Stimulated activated CD4-positive, alpha-beta T cell treated with anti-CD3 and anti-CD28 coated beads, Interleukin-2, amount 100 ng/mL, for 48 hours (primary cell): ENCODE measurements at regions not wholly inside any gene's neighbourhood (a gene's known extent, or its start where the extent isn't known, plus 50 kb on each side); places are given as distances from the start of the nearest gene placed in this dataset.
"Not testable (repeated sequence)": the region's sequence is repeated elsewhere in the genome, so short reads cannot be mapped to it uniquely, and the experiment has no call there.

Experiments
- DNase-seq, 2 donors: peaks; one replicate each; pipeline ENCODE4 v3.0.0-alpha.2; 2020

DNA sequence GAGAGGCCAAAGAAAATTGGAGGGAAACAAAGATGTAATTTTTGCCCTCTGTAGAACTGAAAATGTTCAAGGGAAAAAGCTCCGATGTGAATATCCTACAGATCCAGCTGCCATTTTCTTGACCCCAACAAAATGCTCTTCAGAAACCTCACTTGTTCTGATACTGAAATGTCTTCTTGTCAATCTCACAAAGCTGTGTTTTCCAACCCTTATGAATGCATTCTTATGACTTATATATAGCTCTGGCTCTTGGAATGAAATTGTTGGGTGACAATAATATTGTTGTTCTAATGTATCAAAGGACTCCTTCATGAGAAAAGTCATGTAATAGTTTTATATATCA, 157.1 kb upstream of the TGFBR2 start:
- DNase-seq = no peak

DNA sequence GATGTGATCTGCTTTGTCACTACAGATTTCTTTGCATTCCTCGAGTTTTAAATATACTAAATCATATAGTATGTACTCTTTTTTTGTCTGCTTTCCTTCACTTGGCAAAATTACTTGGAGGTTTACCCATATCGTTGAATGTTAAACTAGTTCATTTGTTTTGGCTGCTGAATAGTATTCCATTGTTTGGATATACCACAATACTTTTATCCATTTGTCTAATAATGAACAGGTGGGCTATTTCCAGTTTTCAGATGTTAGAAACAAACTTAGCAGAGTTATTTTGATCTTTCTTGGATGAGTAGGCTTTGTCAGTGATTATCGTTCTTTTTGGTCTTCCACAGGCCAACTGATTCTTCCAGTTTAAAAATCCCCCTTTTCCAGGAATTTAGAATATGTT, 154.0 kb upstream of the TGFBR2 start:
- no peak for DNase-seq

DNA sequence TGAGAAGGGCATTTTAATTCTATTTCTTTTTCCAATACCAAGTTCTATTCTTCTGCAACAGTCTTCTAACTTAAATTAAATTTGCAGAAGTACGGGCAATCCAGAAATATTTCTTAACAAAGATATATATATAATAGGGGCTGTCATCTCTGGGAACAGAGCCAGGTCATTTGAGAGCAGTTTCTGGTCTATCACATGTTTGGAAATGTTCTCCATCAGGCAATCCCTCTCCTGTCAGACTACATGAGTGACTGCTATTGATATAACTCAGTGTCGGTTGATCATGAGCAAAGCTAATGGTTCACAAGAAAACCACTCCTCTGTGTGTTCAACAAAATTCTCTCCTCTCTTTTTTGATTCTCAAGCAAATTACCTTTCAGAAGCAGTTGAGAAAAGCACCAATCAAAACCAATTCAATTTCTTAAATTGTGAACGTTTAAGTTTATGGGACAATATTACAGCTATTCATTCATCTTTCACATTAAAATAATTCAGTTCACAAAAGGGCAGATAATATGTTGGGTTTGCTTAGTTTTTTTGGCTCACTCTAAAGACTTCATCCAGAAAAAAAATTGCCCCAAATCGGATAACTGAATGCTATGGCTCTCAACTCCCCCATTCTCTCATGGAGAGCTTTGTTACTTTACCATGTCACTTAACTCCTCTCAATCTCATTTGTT, 152.9 kb upstream of the TGFBR2 start:
- no peak for DNase-seq

DNA sequence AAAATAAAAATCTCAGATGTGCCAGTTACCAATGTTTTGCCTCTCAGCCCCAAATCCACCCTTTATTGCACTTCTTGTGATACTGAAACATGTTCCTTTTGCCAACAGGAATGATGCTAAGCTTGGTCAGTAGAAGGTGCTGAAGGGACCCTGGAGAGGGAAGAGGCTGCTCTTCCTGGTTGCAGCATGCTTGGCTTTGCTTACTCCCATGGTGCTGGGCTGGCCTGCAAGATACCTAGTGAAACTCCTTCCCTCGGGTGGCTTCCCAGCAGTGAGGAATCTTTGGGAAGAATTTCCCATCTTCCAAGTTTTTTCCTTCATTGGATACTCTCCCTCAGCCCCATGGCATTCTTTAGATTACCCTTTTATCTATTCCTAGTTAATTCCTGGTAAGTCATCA, 151.8 kb upstream of the TGFBR2 start:
- DNase-seq = no peak

DNA sequence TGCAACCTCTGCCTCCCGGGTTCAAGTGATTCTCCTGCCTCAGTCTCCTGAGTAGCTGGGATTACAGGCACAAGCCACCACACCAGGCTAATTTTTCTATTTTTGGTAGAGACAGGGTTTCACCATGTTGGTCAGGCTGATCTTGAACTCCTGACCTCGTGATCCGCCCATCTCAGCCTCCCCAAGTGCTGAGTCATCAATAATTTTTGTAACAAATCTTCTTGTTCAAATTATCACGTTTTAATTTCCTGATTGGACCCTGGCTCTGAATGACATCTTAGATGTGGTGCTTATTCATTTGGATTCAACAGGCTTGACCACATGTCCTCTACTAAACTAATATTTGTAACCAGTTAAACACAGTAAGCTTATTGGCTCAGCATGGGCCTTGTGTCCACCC, 151.3 kb upstream of the TGFBR2 start:
- not testable (repeated sequence) for DNase-seq

DNA sequence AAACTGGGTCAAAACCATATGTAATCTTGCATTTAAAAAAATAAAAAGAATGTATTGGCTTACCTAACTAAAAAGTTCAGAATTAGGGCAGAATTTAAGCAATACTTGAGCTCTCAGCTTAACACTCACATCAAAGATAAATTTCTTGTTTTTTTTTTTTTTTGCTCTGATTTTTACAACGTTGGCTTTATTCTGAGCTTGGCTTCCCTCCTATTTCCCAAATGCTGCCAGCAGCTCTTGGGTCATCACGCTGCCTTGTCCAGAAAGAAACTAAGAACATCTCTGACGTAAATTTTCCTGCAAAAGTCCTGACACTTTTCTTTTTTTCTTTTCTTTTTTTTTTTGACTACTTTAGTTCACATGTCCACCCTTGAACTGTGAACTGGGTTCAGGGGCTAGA, 150.6 kb upstream of the TGFBR2 start:
- no peak for DNase-seq

DNA sequence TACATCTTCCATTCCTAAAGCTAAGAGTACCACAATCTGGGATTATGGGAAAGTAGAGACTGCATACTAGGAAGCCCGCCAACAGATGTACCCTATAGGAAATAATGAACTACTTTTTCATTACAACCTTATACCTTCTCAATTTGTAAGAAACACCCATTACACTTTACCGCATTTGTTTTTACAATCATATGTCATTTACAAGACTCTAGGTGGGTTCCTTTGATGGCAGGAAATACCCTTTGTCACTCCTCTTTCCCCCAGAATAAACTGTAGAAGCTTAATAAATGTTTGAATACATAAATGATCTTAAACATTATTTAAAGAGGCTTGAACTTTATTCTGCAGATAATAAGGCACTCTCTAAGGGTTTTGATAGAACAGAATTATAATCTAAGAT, 150.1 kb upstream of the TGFBR2 start:
- no peak for DNase-seq

DNA sequence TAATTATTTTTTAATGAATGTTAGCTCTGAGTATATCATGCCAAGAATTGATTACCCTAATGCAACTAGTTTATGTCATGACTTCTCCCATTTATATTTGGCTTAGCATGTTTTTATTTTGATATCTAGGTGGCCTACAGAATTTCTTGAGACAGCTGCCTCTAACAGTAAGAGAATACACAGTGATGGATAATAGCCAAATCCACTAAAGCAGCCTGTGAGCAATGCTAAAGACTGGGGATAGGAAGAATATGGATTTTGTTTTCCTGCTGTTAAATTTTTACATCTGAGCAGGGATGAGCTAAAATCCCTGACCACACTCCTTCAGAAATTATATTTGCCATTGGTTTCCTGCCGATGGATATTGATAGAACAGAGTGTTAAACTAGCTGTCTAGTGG, 149.3 kb upstream of the TGFBR2 start:
- no peak for DNase-seq

DNA sequence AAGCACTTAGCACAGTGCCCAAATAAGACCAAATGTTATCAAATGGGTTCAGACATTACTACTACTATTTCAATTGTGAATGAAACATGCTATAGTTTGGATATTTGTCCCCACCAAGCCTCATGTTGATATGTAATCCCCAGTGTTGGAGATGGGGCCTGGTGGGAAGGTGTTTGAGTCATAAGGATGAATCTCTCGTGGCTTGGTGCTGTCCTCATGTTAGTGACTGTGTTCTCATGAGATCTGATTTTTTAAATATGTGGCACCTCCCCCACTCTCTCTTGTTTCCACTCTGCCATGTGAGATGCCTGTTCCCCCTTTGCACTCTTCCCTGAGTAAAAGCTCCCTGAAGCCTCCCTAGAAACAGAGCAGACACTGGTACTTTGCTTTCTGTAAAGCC, 148.7 kb upstream of the TGFBR2 start:
- no peak for DNase-seq

DNA sequence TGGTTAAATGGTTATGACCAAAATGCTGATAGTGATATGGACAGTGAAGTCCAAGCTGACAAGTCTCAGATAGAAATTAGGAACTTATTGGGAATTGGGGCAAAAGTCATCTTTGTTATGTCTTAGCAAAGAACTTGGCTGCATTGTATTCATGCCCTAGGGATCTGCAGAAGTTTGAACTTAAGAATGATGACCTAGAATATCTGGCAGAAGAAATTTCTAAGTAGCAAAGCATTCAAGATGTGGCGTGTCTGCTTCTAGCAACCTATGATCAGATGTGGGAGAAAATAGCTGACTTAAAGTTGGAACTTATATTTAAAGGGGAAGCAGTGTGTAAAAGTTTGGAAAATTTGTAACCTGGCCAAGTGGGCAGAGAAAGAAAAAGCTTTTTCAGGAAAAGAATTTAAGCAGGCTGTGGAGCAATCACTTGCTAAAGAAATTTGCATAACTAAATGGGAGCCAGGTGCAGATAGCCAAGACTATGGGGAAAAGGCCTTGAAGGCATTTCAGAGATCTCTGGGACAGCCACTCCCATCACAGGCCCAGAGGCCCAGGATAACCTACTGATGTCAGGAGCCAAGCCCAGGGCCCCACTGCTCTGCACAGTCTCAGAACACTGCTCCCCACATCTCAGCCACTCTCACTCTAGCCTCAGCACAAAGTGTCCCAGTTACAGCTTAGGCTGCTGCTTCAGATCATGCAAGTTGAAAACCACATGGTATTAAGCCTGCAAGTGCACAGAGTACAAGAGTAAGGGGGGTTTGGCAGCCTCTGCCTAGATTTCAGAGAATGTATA, 147.8 kb upstream of the TGFBR2 start:
- no peak for DNase-seq

DNA sequence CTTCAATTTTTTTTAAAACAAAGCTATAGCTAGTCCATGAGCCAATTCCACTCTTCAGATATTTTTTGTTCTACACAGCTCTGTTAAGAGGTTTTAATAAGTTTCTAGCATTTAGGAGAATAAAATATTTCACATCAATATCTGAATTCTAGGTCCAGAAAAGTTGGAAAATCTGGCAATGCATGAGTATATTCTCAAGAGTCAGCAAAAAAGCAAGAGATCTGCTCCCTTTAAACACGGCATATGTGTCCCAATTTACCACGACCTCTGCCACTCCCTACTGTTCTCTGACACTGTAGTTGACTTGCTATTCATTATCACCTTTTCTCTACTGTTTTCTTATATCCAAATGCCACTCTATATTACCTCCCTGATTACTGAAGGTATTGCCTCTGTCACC, 145.1 kb upstream of the TGFBR2 start:
- DNase-seq = no peak

DNA sequence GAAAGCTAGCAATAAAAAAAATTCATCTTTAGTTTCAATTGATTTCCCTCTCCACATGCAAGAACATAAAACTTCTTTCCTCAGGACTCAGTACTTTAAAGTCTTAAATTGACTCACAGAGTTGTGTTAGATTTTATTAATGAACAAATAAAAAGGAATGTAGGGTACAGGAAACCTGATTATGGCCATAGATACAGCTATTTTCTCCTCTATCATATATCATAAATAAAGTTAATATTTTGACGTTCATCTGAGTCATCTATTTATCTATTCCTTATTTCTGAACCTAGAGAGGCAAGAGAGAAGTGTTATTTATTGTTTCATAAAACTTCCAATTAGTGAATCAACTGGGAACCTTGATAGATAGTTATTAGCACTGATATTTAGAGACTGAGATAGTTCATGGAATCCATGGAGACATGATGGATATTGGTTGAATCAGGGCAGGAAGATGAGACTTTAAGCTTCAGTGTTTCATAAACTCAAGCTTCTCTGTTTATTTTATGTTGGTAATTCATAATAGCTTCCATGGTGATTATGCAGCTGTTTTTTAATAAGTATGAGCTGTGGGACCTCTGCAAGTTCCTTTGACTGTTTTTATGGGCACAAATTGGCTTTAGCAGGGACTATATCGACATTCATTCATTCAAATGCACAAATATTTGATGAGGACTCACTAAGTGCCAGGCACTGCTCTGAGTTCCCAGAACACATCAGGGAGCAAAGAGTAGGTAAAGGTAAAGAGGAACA, 143.5 kb upstream of the TGFBR2 start:
- no peak for DNase-seq

DNA sequence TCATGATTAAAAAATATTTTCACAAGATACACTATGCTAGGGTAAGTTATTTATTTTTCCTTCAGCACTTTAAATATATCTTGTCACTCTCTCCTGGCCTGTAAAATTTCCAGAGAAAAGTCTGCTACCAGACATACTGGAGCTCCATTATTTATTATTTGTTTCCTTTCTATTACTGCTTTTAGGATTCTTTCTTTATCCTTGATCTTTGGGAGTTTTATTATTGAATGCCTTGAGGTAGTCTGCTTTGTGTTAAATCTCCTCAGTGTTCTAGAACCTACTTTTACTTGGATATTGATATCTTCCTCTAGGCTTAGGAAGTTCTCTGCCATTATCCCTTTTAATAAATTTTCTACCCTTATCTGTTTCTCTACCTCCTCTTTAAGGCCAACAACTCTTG, 142.0 kb upstream of the TGFBR2 start:
- no peak for DNase-seq

DNA sequence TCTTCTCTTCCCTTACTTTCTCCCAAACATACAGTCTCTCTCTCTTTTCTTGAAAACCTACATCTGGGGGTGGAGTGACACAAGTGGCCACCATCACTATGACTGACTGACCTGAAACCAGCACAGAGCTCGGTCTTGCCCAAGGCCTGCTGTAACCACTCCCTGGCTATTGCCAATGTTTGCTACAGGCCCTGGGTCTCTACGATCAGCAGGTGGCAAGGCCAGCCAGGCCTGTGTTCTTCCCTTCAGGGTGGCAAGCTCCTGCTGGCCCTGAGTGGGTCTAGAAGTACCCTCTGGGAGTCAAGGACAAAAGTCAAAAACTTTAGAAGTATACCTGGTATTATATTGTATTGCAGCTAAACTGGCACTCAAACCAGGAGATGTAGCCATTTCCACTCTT, 140.9 kb upstream of the TGFBR2 start:
- no peak for DNase-seq

DNA sequence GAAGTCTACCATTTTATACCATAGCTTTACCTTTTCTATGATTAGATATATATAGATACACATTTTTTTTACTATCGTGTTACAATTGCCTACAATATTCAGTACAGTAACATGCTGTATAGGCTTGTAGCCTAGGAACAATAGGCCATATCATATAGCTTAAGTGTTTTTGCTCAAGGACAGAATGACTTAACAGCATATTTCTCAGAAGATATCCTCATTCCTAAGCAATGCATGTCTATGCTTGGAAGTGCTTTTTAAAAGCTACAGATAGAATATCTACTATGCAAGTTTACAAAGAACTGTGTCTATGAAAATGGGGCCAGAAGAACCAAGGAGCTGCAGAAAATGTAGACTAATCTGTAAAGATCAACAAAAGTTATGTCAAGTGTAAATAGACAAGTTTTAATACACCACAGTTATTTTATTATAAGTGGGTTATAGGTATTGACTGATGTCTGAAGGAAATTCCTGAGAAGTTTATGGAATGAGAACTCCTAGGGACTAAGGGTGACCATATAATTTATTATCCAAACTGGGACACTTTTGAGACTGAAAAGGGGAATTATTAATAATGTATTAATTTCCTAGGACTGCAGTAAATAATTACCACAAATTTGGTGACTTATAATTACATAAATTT, 138.7 kb upstream of the TGFBR2 start:
- no peak for DNase-seq

DNA sequence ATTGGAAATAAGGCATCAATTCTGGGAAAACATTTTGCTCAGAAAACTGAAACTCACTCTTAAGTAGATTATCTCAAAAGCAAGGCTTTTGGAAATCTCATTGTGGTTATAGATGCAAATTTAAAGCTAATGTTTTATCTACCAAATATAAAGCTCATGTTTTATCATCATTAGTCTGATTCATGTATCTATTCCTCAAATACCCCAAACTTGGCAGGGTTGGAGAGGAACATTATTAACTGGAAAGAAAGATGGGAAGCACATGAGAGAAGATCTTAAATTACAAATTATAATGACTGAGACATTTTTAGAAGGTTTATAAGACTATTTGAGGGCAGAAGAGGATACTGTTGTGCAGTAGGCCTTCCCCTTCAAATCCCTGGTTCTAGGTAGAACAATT, 137.3 kb upstream of the TGFBR2 start:
- DNase-seq = no peak

DNA sequence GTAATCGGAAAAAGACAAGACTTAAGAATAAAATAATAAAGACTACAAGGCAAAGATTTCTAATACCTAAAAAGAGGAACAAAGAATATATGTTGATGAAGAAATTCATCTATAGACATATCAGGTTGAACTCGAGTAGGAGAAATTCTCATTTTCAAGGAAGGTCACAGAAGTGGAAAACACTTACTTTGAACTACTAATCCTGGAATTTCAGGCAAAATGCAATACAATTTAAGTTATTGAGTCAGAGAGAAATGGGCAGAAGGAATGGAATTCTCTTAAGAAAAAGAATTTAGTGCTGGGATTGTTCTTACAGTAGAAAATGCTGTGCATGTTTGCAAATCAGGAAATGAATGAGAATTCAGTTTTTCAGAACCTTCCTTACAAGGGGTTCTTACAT, 135.9 kb upstream of the TGFBR2 start:
- no peak for DNase-seq

DNA sequence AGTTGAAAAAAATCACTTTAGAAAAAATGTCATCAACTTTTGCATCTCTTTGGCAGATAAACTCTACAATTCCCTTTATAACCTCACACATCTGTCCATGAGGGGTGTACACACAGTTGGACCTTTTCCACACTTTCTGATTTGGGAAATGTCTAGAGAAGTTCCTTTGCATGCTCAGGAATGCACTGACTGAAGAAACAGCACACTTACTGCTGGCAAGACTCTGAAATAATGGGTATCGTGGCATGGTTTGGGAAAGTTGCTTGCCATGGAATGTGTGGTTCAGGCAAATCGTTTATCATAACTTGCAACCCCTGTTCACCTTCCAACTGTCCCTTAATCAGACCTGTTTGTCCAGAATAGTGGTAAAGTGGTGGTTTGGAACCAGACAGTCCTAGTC, 135.3 kb upstream of the TGFBR2 start:
- DNase-seq = no peak

DNA sequence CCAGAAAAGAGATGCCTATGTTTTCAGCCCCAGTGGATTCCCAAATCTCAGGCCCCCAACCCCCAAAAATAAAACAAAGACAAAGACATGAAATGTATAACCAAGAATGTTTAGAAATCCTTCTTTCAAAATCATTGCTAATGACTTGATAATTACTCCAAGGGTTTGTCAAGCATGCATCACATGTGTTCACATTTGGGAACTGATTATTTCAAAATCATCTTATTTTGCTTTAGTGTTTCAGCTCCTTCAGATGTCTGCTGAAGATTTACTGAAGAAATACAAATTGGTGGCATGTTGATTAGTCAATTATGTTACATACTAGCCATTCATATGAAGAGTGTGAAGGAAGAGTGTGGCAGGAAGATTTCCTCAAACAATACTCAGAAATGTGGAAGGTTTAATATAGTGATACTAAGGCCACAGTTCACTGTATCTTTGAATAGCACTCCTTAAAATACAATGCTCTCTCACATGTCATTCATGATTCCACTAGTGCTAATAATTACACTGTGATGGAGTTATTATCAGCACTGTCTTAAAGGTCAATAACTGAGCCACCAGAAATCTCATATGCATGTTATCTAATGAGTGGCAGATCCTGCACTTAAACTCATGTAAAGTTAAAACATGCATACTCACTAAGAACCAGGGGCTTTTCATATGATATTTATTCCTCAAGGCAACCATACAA, 134.5 kb upstream of the TGFBR2 start:
- no peak for DNase-seq

DNA sequence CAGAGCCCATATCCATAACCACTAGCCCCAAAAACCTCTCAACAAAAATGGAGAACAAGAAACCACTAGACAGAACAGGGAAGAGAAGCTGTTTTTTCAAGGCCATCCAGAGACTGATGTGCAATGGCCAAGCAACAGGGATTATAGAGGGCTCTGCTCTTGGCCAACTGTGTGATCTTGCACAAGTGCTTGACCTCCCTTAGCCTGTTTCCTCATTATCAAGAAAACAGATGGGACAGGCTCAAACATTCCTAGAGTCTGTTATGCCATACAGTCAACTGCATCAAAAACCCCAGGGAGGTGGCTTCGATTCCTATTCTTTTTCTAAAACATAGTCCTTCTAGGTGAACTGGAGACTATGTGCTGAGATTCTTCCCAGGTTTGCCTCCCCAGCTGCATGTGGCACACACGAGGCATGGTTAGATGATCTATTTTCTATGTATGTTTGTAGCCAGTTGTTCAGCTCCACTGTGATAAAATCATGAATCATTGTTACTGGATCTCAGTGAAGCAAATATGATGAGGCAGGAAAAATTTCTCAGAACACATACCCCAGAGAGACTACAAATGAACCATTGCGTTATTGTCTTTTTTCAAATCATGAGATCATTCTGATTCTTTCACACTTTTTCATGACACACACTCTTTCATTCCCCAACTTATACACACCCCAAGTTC, 132.9 kb upstream of the TGFBR2 start:
- no peak for DNase-seq

DNA sequence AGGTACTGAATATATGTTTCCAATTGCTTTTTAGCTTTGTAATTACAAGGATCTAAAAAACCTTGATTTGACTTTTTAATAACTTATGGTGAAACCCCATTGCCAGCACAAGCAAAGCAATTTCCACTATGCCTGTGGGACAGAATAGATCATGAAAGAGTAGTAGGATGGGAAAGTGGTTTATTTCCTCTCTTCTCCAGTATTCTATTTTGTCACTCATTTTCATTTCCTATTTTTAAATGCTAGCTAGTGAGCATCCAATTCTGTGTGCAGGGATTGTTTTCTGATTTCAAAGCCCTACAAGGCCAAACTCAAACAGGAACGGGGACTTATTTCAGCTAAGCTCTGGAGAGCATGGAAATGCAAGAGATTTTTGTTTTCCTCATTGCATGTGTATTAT, 132.0 kb upstream of the TGFBR2 start:
- no peak for DNase-seq

DNA sequence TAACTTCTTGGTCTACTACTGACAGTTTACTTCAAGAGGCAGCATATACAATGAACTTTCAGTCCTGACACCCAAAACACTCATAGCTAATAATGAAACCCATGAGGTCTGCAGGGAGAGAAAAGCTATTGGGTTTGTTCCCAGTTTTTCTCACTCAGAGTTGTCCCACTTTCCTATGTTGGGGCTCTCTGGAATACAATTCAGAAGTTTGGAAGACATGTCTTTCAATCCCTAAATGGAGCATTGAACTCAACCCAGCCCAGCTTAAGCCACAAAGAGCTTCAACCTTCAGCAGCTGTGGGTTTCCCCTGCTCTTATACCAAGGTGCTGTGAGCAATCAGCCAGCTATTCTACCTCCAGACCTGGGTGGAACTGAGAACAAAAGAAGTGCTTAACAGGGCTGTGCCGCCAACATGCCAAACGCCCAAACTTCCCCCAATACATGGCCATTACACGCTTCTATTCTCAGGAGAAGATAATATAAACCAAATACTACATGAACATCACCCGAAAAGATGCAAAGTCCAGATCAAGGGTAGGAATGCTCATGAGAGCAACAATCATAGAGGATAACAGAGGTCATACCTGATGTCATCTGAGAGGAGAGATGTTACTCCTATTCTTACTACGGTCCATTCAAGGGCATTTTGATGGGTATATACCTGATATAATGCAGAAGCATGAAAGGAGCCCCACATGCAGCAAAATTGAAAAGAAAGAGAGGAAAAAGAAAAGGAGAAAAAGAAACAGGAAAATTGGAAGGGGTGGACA, 131.2 kb upstream of the TGFBR2 start:
- DNase-seq = no peak
